Gastroesophageal sphincter (tissue), 3 donors: ENCODE measurements at regions not wholly inside any gene's neighbourhood (a gene's known extent, or its start where the extent isn't known, plus 50 kb on each side); places are given as distances from the start of the nearest gene placed in this dataset.

Experiments
- EP300 ChIP-seq: sonication (generic); formaldehyde crosslinking; IDR thresholded peaks from one replicate; pipeline ENCODE4 v1.6.1; 2017; ENCODE audit warnings: antibody characterized with exemption, mild to moderate bottlenecking
- POLR2A ChIP-seq, 2 donors: fragments of 450-650 bp; IDR thresholded peaks; one replicate each; pipeline ENCODE4 v1.6.1; 2017; ENCODE audit warnings: antibody characterized with exemption in 2 of 2, mild to moderate bottlenecking in 2 of 2, moderate library complexity in 1 of 2
- POLR2AphosphoS5 ChIP-seq: sonication (generic); formaldehyde crosslinking; IDR thresholded peaks from one replicate; pipeline ENCODE4 v1.6.1; 2017; ENCODE audit warnings: antibody characterized with exemption
- TF ChIP-seq, protein P1 (sequence below), 4 experiments: fragments of 200-600 bp in 2 of 4; fragments of 450-650 bp in 2 of 4; sonication (generic) in 1 of 4; IDR thresholded peaks; one replicate each; pipeline ENCODE4 v1.5.1; 2017 to 2019; ENCODE audit warnings: antibody characterized with exemption in 4 of 4, mild to moderate bottlenecking in 2 of 4, moderate library complexity in 2 of 4

DNA sequence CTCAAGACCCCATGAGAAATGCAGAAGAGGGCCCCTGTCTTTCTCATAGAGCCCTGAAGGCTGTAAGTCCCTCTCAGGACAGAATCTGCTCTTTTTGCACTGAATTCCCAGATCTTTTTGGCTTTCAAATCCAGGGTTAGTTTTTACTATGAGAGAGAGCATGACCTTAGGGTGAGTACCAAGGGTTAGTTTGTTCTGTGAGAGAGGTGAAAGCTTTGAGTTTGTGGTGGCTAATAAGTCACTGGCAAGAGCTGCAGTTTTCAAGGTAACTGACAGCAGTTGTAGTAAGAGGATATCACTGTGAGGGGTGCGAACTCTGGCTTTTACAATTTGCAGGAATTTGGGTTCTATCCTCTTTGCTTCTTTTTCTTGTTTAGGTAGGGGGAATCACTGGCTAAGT is 248.4 kb upstream of the KCNH7 start:
- TF ChIP-seq, protein P1, sequence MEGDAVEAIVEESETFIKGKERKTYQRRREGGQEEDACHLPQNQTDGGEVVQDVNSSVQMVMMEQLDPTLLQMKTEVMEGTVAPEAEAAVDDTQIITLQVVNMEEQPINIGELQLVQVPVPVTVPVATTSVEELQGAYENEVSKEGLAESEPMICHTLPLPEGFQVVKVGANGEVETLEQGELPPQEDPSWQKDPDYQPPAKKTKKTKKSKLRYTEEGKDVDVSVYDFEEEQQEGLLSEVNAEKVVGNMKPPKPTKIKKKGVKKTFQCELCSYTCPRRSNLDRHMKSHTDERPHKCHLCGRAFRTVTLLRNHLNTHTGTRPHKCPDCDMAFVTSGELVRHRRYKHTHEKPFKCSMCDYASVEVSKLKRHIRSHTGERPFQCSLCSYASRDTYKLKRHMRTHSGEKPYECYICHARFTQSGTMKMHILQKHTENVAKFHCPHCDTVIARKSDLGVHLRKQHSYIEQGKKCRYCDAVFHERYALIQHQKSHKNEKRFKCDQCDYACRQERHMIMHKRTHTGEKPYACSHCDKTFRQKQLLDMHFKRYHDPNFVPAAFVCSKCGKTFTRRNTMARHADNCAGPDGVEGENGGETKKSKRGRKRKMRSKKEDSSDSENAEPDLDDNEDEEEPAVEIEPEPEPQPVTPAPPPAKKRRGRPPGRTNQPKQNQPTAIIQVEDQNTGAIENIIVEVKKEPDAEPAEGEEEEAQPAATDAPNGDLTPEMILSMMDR (IDR thresholded peaks at IDR 0.05), result no peak
- no peak for TF ChIP-seq EP300
- TF ChIP-seq POLR2A (IDR thresholded peaks at IDR 0.05), result no peak
- TF ChIP-seq POLR2AphosphoS5, result no peak
